HG02973 (cell line): ENCODE measurements at regions not wholly inside any gene's neighbourhood (a gene's known extent, or its start where the extent isn't known, plus 50 kb on each side); places are given as distances from the start of the nearest gene placed in this dataset.

Source experiments
- ATAC-seq: cut with Tn5 transposase; IDR thresholded peaks from one replicate; pipeline ENCODE4 v1.9.1; 2021; ENCODE audit warnings: moderate library complexity; ENCODE audit not compliant: unreplicated experiment

DNA sequence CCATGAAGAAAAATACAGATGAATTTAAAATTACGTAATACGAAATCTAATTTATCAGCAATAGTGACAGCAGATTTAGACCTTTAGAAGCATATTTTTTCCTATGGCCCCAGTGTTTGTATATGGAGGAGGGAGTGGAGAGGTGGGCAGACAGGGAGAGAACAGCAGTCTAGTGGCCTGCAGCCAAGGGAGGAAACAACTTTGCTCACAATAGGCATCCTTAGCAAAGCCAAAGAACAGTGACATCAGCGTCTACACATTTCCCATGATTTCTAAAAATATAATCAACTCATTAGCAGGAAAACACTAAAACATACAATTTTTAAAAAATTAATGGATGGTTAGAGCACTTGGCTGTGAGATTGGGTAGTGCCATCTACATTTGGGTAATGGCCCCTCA is 622.6 kb upstream of the ATP2B1 start:
- ATAC-seq = no peak

DNA sequence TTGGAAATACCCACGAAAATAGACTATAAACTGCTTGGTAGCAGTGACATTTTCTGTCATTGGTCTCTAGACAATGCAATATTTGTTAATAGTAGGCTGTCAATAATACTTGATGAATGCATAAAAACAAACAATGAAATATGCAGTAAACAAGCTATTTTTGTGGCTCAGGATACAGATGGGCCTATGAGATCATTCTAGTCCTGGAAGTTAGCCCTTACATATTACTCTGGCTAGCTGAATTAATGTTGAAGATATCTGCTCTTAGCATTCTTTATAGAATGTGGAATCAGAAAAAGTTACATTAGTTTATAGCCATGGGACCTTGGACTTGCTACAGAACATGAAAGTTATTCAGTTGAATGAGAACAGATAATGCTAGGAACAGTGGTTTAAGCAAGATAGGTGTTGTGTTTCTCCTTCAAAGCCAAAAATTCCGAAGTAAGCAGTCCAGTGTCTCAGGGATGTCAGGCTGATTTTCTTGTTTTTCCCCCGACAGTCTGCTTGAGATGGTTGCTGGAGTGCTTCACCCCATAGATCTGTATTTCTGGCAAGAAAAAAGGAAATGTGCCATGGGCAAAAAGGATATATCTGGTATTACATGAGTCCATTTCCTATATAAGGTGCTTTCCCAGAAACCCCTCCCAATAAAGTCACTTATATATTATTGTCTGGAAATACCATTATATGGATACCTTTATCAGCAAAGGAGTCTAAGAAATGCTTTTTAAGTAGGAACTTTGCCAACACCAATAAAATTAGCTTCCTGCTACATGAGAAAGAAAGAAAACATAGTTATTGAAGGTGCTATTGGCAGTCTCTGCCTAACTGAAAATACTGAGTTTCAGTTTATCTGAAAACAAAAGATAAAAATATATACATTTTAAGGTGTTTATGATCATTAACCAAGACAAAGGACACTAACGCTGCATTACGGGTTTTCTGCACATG is 619.4 kb upstream of the ATP2B1 start:
- no peak for ATAC-seq

DNA sequence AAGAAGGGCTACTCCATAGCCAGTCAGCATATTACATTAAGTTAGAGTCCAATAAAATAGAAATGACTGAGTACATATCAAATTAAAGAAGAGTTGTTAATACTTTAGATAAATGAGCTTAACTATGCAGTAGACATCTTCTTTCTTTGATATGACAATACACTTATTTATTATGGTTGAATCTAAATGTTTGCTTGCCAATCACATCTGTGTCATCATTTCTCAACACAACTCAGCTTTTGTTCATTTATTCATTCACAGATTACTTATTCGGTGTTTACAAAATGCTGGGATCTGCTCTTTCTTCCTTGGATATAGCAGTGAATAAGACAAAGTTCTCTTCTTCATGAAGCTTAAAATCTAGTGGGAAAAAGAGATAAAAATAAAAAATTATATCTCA is 614.6 kb upstream of the ATP2B1 start:
- ATAC-seq = no peak

DNA sequence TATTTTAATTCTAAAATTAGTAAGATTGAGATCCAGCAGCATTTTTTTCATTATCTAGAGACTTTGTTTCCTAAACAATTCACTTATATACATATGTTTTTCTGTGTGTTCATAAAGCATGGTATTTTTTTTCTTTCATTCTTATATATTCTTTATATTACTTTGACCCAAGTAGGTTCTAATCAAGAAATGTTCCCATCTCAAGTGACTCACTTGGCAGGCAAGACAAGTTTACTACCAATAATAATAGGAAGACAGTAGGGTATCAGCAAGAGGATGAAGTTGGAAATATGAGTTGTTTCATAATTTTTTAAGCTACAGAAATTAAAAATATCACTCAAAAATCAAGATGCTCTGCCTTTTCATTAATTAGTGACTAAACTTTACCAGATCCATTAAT is 613.4 kb upstream of the ATP2B1 start:
- no peak for ATAC-seq

DNA sequence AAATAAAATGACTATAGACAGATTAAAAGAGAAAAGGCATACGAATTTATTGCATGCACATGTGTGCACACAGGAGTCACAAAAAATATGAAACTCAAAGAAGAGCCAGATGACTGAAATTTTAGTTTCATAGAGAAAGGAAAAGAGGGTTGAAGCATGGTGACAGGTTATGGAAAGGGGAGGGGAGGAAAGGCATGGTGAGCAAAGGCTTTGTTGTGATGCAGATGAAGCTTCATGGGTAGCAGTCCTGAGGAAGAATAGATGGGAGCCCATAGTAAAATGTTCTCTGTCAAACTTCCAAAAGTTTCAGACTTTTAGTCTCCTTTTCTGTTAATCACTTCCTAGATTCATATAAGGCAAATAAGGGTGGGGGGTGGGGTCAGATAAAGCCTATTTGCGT is 612.7 kb upstream of the ATP2B1 start:
- ATAC-seq = no peak

DNA sequence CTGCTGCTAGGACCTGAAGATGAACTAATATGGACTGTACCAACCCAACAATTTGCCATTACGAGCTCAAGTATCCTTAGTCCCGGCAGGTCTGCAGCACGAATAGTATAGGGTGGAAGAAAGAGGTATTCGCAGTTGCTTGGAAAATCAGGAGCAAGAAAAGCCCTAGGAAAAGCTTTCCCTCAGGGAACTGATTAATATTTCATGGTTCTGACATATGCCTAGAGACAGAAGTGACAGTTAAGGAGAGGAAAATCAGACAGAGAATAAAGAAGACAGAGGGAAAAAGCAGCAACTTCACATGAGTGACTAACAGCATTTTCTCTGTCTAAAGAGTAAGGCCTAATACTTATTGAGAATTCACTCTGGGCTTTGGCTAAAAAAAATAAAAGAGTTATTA is 602.9 kb upstream of the ATP2B1 start:
- ATAC-seq = no peak

DNA sequence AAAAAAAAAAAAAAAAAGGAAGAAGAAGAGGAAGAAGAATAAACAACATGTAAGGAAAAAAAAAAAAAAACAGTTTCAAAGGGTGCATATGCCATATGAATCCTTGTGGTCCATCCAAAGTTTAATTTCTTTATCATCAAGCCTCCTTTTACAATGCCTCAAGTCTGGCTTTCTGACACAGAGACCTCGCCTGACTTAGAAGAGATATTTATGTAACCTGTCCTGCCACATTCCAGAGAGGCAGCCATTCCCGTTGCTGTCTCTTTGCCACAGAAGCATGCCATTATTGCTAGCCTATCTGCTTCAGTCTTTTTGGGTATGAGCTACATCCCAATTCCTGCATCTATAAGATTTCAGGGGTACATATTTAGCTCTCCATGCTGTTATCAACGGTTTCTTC is 596.7 kb upstream of the ATP2B1 start:
- ATAC-seq = no peak

DNA sequence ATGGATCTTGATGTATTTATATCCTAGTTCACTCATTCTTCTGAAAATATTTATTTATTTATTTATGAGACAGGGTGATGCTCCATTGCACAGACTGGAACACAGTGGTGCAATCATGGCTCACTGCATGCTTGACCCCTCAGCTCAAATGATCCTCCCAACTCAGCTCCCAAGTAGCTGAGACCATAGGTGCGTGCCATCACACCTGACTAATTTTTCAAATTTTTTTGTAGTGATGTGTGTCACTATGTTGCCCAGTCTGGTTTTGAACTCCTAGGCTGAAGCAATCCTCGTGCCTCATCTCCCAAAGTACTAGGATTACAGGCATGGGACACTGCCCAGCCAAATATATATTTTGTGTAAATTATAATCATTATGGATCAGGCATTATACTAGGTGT is 595.6 kb upstream of the ATP2B1 start:
- ATAC-seq = no peak

DNA sequence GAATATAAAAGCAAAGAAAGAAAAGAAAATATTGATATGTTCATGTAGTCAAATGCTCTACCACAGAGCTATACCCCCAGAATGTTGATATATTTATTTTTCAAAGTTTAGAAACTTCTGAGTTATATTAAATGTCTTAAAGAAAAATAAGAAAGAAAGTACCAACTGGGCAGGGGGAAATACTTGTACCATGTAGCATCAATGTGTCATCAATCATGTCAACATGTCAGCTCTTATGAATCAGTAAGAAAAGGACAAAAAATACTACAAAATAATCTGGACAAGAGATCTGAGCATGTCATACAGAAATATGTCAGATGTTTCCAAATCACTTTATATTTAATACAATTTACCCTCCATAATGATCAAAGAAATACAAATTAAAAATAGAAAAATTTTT is 595.1 kb upstream of the ATP2B1 start:
- no peak for ATAC-seq

DNA sequence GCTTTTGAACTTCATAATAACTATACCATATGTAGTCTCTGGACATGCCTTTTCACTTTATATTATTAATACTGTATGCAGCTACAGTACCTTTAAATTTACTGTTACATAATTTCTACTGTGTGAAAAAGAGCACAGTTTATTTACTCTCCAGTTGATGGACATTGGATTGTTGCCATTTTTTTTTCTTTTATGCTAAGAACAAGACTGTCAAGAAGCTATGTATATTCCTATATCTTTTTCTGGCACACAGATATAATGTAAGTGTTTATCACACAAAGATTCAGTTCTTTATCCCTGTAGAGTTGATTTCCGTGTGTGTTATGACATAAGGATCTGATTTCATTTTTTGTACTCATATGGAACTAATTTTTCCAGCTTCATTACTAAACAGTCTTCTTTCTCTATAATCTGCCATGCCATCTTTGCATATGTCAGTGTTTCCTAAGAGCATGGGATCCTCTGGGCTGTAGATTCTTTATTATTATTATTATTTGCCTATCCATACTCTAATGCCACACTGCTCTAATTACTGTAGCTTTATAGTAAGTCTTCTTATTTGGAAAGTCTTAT is 593.0 kb upstream of the ATP2B1 start:
- no peak for ATAC-seq

DNA sequence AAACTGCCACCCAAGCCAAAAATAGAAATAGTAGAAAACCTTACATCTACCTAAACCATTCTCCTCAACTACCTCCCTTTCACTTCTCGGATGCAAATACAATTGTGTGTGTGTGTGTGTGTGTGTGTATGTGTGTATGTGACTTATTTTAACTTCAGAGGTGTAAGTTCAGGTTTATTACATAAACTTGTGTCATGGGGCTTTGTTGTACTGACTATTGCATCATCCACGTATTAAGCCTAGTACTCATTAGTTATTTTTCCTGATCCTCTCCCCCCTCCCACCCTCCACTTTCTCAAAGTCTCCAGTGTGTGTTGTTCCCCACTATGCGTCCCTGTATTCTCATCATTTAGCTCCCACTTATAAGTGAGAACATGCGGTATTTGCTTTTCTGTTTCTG is 592.5 kb upstream of the ATP2B1 start:
- ATAC-seq = no peak

DNA sequence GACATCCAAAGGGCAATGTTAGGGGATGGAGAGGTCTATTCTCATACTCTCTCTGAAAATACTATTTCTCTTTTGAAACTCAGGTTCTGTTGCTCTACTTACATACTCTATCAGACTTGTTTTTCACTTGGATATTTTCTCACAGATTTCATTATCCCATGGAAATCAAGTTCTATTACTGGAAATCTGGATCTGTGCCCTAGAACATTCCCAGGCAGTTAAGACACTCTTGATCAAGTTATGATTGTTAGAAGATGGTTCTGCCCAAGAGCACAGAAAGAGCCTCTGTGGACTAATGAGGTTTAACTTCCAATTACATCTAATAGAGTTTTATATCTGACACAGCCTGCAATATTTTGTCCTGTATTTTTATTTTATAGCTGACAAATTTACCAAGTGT is 591.0 kb upstream of the ATP2B1 start:
- ATAC-seq = peak; percentile 17

DNA sequence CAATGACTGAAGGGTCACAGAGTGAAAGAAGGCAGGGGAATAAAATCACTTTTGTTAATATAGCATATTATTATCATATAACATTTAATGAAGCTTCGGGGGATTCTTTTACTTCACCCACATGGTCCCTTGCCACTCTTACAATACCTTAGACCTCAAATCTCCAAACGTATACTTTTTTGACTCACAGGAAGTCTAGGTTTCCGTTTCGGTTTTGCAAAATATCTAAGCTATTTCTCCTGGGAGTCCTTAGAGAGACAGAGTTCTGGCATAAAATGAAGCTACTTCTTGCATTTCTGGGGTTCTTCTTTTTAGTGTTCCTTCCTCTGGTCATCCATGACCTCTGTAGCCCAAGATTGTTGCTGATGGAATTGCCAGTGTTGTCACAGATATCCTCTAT is 590.5 kb upstream of the ATP2B1 start:
- peak; percentile 94 for ATAC-seq

DNA sequence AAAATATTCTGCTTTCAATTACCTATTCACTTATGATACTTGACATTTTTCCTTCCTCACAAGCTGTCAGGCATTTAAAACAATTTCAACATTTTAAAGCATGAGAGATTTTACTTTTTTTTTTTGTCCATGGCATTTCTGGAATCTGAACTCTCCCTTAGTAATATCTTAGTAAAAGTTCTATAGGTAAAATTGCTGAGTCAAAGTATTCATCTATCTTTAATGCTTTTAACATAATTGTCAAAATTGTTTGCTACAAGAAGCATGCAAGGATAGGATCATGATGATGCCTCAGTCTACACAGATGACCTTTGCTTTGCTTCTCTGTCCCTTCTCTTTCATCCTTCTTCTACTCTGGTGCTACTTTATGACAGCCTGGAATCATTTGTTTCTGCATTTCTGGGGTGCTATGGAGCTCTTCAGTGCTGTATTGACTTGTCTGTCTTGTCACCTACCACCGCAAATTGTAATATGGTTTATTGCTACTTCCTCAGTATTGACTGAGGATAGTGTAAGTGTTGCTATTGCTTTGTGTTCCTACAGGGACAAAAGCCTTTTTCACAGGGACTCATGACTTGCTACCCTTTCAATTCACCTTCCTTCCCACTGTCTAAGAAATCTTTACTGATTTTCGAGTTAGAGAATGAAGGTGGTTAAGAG is 589.8 kb upstream of the ATP2B1 start:
- no peak for ATAC-seq

DNA sequence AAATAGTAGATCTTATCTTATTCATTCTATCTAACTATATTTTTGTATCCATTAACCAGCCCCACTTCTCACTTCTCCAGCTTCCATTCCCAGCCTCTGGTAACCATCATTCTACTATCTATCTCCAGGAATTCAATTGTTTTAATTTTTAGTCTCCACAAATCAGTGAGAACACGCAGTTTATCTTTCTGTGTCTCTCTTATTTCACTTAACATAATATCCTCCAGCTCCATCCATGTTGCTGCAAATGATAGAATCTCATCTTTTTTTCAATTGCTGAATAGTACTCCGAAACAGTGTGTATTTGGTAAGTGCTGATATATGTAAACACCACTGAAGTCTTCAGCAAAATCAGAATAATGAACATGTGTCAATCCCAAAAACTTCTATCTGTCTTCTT is 587.2 kb upstream of the ATP2B1 start:
- ATAC-seq = no peak

DNA sequence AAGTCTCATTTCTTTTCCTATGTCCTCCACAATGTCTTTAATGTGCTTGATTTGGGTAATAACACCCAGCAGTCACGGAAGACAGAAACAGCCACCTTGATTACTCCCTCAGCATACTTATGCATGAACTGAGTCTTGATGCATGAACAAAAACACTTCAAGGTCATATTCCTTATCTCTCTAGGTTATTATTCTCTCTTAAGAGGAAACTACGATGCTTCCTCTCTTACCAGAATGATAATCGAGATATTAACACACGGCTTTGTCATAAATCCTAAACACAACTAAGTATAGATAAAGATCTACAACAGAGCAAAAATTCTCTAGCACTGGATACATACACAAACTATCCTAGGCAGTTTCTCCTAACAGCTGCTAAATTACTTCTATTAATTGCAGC is 583.5 kb upstream of the ATP2B1 start:
- ATAC-seq = no peak

DNA sequence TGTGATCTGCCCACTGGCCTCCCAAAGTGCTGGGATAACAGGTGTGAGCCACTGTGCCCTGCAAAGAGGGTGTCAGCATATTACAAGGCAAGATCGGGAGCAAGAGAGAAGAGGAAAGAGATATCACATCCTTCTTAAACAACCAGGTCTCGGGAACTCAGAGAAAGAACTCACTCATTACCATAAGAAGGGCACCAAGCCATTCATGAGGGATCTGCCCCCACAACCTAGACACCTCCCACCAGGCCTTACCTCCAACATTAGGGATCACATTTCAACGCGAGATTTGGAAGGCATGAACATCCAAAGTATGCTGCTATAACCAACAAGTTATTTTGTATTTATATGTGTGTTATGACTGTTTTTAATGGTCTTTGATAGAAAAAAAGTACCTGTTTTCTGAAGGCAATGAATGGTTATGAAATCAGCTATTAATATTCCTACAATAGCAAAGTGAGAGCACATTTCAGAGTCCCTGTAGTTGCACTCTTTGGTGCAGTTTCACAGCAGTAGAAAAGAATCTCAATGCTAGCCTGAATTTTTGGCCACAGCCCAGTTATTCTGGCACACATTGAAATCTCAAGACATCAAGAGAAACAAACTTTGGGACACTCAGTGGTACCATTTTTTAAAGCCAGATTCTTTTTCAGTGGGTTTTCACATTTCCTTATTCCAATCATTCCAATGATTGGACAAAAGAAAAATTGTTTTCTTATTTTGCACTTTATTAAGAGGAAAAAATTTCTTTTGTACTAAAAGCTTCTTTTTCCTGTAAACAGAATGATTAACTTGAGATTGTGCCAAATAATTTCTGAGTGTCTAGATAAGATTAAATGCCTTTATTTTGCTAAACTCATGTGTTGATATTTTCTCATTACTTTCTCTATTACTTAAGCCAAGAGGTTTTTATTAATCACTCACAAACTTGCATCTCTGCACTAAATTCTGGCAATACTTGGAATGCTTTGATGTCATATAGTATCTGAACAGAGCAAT is 582.6 kb upstream of the ATP2B1 start:
- no peak for ATAC-seq

DNA sequence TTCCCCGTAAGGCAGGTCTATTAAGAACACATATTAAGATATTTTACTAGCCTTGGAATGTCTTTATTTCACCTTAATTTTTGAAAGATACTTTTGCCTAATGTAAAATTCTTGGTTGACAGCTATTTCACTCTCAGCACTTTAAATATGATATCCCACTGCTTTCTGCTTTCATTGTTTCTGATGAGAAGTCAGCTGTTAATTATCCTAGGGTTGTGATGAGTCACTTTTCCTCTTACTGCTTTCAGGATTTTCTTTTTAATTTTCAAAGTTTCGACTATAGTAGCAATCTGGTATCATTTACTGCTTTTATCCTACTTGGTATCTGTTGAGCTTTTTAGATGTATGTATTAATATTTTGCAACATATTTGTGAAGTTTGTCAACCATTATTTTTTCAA is 578.9 kb upstream of the ATP2B1 start:
- no peak for ATAC-seq

DNA sequence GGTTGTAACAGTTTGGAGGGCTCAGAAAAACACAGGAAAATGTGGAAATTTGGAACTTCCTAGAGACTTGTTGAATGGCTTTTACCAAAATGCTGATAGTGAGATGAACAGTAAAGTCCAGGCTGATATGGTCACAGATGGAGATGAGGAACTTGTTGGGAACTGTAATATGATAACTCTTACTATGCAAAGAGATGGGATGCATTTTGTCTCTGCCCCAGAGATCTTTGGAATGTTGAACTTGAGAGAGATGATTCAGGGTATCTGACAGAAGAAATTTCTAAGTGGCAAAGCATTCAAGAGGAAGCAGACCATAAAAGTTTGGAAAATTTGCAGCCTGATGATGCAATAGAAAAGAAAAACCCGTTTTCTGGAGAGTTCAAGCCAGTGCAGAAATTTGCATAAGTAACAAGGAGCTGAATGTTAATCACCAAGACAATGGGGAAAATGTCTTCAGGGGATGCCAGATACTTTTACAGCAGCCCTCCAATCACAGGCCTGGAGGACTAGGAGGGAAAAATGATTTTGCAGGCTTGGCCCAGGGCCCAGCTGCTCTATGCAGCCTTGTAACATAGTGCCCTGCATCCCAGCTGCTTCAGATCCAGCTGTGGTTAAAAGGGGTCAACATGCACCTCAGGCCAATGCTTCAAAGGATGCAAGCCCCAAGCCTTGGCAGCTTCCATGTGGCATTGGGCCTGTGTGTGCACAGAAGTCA is 572.7 kb upstream of the ATP2B1 start:
- no peak for ATAC-seq

DNA sequence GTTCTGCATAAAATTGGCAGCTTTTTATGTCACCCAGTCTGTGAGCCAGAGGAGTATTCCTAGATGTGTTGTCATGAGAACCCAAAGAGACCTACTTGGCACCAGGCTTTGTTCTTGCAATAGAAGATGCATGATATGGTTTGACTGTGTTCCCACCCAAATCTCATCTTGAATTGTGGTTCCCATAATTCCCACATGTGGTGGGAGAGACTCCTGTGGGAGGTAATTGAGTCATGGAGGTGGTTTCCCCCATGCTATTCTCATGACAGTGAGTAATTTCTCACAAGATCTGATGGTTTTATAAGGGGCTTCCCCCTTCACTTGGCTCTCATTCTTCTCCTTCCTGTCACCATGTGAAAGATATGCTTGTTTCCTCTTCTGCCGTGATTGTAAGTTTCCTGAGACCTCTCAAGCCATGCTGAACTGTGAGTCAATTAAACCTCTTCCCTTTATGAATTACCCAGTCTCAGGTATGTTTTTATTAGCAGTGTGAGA is 572.0 kb upstream of the ATP2B1 start:
- peak; percentile 67 for ATAC-seq
